Inflammatory macrophage (primary cell): ENCODE measurements at regions not wholly inside any gene's neighbourhood (a gene's known extent, or its start where the extent isn't known, plus 50 kb on each side); places are given as distances from the start of the nearest gene placed in this dataset.
A peak's percentile ranks its signal among the peaks of the same experiment; 100 is the strongest.

Experiments used
- DNase-seq, 2 donors: peaks; one replicate each; pipeline ENCODE4 v3.0.0-alpha.2; 2020 to 2022

DNA sequence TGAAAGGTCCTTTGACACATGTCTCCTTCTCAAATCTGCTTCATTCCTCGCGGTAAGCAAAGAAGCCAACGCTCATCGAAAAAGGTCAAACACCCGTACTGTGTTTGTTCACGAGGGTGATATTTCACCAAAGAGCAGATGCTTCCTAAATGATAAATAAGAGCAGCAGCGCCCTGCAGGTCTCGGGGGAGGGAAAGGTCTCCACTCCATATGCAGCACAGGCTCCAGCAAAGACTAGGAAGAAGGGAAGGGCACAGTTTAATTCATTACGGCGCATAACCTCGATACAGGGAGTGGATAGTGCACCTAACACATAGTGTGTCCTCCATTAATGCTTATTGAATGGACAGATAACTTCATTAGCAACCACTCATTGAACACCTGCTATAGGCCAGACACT lies 593.3 kb downstream of the CDK5RAP2 start:
- DNase-seq, result no peak

DNA sequence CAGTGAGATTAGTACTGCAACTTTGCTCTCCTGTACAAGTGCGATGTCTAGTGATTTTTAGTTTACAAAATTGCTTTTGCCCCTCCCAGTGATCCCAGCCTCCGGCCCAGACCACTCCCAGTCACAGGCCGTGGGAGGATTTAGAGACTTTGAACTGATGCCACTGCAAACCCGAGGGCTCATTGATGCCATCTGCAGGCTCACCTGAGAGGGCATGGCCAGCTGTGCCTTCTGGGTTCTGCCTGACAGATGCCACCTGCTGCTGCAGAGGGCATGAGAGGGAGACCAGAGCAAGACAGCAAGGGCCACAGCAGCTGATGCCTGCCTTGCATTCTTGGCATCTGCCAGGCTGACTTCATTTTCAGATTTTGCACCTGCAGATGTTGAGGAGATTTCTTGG lies 593.8 kb downstream of the CDK5RAP2 start:
- DNase-seq, result no peak

DNA sequence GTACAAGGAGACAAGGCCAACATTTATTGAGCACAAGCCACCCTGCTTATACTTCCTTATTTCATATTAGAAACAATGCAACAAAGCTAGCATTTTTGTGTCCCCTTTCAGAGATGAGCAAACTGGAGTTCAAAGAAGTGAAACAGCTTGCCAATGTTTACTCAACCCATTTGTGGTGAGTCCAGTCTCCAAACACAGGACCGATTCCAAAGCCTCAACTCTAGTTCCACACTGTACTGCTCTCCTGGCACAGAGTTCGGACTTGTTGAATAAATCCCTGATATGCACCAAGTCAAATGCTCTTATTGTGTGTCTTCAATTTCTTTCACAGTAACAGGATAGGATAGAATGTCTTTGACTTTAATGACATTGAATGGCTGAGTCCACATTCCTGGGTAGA lies 604.8 kb upstream of the BRINP1 start:
- DNase-seq, result no peak

DNA sequence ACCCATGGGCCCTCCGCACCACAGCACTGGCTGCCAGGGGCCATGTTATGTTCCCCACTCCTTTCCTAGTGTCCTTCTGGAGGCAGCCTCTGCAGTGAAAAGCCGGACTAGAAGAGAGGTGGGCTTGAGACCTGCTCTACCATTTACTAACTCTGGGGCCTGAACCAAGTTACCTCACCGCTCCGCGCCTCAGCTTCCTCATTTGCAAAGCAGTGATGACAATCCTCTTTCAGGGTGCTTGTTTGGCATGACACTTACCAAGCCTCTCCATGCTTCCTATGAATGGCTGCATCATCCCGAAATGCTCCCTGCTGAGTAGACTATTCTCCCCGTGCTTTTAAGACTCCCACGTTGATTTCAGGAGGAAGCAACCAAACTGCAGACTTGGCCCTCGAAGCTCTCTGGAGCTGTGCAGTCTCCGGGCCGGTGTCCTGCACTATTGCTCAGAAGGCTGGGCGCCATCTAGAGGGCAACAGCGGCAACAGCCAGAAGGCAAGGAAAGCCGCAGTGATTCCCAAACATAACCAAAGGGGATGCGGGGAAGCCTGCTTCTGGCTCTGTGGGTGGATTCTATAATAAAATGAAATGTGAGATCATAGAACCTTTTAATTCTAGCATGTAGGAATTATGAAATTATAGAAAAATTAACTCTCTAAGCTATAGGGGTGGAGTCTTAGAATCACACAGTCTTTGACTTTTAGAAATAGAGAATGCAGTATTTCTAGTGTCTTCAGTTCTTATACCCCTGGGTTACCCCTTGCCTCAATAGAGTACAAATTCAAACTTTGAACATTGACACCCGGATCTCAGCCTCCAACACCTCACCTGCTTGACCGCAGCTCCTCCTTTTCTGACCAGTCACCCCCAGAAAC lies 599.8 kb upstream of the BRINP1 start:
- peak; percentile 63 to 80 for DNase-seq

DNA sequence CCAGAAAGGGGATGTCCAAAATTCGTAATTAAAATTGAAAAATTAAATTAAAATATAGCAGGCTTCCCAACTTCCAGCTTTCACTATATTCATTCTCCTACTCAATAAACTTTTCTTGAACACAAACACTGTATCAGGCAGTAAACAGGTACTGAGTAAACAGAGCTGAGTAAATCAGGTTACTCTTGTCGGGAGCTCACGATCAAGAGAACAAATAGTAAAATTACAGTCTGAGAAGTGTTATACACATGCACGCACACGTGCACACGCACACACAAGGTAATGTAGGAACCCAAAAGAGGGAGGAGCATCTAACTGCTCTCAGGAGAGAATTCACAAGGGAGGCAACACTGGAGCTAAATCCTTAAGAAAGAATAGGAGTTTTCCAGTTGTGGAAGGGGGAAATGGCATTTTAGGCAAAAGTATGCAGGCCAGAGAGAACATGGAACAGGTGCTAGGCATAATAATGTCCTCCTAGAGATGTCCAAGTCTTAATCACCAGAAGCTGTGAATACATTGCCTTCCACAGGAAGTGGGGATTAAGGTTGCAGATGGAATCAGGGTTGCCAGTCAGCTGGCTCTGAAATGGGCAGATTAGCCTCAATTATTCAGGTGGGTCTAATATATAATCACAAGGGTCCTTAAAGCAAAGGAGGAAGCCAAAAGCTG lies 598.8 kb upstream of the BRINP1 start:
- no peak for DNase-seq

DNA sequence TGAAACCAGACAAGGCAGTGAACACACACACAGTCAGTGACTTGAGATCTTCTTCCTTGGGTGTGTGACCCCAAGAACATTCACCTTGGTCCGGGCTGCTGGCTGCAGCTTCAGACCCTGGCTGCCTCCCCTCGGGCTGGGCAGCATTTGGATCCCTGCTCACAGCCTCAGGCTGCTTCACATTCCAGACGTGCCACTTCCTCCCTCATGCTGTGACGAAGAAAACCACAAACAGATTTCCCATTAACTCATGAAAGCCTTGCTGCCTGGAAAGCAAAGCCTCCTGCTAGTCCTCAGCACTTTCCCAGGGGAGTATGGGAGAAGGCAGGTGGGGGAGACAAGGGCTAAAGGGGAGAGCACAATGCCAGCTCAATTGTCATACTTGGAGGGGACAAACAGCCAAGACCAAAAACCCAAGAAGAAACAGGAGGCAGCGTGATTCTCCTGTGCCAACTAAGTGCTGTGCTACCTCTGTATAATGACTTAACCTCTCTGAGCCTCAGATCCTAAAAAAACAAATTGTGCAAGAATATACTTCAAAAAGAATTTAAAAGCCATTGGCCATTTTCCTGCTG lies 594.6 kb upstream of the BRINP1 start:
- DNase-seq, result no peak

DNA sequence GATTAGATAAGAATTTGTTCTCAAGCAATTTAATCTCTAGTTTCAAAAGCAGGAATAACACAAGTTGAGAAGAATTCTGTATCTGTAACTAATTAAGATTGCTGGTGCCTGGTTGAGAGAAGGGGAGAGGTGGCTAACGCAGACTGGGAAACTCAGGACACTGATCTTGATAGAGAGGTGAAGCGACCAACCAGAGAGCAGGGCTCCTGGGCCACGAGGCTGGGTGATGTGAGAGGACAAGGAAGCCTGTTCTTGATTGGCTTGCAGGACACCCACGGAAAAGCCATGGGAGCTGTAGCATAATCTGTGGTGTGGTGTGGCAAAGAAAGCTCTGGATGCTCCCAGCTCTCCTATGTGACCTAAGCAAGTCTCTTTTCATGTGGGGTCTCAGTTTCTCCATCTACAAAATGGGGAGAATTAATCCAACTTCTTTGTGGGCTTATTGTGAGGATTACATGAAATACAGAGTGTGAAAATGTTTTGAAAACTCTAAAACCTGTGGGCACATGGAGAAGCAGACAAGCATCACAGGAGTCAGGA lies 594.1 kb upstream of the BRINP1 start:
- DNase-seq, result no peak

DNA sequence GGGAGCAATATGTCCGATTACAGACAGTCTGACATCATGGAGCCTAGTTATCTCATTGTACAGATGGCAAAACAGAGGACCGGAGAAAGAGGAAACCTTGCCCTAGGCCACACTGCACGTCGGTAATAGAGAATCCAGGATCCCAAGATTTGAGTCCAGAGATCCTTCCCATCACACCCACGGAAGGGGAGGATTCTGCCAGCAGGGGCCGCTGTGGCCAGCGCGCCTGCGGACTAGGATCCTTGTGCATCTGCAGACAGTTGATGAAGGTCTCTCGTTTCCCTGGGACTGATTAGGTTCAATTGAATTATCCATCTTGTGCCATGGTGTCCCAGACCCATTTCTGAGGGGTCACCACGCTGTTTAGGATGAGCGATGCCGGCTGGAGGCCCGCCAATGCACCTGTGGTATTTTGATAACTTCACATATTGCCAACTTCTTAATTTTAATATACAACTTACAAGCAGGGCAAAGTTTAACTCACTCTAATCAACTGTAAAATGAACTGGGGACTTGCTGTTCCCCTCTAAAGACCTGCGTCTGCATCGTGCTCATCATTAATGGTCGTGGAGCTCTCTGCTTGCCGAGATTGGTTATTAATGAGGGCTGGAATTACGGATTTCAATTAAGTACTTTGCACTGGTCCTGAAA lies 592.7 kb upstream of the BRINP1 start:
- peak; percentile 31 to 44 for DNase-seq

DNA sequence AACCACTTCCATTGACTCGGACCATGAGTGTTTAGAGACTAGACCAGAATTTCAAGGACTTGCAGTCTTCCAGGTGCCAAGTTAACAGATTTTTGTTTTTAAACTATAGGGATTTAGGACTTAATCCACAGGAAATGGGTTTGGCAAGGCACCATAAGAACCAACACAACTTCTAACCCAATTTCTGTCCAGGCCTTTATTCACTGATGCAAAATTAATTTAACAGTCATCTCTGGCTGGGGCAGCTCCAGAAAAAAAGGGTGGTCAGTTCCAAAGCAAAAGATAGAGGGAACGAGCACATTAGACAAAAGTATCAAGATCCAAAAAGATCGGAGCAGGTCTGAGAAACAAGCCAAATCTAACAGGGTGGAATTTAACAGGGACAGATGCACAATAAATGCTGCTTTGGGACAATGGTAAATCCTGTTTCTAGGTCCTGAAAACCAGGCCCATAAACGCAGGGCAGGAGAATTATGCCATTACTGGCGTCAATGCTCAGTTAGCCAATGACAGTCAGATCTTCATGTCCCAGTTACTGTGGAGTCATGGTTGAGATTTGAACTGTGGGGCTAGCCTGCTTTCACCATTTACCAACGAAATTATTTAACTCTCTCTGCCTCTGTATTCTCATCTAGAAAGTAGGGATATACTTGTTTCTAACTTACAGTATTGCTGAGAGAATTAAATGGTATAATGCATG lies 590.8 kb upstream of the BRINP1 start:
- DNase-seq, result no peak

DNA sequence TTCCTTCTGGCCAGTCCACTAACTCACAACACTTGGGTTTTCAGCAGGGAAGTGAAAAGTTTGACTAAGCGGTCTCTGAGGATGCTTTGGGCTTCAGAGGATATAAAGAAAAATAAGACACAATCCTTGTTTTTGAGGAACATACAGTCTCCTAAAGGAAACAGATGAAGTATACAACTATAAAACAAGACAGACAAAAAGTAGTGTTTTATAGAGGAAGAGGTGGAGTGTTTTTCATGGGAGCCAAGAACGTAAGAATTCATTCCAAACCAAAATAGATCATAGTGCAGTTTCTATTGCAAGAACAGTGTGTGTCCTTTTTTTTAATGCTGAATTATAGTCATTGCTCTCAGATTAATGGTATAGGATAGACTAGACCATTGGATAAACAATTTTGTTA lies 586.9 kb upstream of the BRINP1 start:
- no peak for DNase-seq

DNA sequence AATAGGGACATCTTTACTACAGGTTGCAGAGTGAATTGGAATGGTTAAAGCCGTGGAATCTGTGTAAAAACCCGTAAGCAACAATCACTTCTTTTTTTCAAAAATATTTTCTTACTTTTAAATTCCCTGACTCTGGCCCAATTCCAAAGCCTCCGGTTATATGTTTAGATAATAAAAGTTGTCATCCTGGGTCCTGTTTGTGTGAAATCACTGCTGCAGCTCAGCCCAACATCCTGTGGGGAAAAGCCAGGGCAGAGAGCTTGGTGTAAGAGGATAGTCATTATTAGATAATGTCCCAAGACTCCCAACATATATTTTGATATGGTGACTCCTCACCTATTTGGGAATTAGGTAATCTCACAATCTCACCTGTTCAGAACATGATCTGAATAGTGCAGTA lies 586.0 kb upstream of the BRINP1 start:
- no peak for DNase-seq

DNA sequence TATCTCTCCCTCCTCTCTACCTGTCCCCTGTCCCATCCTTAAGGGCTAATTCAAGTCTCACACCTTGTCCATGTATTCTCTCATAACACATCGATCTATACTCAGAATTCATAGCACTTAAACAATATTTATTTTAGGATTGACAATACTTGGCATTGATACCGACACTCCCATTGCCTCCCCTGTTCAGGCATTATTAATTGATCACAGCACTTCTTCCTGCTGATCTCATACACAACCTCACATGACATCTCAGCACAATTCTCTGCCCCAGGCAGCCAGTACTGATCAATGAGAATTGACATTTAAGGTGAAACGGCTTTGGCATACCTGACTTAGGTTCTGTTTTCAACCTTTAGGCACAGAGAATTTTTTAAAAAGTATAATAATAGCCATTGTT lies 582.4 kb upstream of the BRINP1 start:
- no peak for DNase-seq

DNA sequence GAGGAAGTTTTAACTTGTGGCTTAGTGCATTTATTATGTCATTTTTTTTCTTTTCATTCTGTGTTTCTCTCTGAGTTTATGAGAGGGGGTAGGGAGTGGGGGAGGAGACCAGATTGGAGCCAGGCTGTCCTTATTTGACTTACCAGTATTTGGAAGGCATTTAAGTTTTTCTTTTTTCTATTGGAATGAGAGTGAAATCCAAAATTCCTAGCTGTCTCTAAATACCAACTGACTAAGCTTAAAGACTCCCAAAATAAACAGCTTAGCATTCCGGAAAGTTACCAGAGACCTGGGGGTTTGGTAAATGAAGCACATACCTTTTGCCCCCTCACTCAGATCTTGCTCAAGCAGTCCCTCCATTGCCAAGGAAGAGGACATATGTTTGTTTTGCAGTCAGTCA lies 581.9 kb upstream of the BRINP1 start:
- no peak for DNase-seq

DNA sequence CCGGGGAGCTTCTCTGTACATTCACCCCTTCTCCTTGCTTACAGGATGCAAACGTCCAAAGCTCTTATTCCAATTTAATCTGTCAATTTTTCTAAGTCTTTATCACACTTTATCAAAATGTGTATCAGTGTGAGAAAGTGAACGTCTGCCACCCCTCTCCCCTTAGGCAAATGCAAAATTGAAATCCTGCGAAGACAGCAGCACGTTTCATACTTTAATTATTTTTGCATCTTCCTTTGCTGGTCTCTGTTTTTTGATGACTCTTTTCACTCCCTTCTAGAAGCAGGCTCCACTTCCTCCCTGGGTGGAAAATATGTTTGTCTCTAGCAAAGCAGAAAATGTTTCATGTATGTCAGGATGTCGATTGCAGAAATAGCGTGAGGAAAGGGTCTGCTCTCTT lies 576.5 kb upstream of the BRINP1 start:
- DNase-seq, result no peak

DNA sequence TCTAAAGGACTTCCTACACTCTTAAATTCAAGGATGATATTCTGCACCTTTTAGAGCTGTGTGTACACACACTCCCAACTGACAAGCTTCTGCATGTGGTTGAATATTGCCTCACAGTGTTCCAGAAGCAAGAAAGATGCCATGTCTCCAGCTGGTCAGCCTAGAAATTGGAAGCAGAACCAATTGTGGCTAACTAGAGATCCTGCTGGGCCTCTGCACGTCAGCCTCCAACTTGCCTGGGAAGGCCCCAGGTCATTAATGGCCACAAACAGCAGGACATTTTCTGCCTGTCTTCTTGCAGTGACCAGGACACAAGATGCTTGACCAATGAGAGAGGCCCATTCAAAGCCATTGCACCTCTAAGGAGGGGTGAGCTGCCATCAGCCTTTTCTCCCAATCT lies 571.9 kb upstream of the BRINP1 start:
- no peak for DNase-seq

DNA sequence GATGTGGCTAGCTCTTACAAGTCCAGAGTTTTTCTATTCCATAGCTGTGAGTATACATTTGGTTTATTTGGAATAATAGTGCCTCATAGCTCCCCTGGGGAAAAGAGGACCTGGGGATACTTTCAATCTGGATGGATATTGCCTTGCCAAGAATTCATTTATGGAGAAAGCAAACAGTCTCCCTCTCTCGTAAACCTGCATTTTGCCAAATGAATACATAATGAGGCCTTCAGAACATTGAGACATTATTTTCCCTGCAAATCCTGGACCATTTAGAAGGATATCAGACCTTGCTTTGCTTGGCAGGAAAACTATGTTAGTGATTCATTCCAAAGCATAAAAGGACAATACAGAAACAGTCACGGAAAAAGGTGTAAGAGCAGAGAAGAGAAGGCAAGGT lies 569.6 kb upstream of the BRINP1 start:
- DNase-seq, result no peak

DNA sequence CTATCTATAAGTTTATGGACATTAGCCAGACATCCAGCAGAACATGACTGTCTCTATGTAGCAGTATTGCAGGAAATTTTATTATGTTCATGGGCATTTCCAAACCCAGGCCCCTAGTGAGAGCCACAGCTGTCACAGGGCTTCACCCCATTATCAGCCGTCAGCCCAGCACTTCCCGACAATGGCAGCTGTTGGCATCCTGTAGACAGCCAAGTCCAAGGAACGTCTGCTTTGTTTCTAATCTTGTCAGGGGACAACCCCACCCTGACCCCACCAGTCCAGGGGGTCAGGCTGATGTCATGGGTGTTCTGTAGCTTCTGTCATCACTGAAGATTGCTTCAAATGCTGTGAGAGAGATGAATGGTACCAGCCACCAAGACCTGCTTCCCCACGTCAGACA lies 565.3 kb upstream of the BRINP1 start:
- no peak for DNase-seq

DNA sequence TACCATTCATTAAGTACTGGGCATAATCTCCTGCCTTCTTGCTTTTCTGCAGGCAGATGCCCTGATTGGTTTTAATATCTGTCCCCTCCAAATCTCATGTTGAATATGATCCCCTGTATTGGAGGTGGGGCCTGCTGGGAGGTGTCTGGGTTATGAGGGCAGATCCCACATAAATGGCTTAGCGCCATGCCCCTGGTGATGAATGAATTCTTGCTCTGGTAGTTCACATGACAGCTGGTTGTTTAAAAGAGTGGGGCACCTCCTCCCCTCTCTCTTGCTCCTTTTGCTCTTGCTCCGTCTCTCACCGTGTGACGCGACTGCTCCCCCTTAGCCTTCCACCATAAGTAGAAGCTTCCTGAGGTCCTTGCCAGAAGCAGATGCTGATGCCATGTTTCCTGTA lies 564.0 kb upstream of the BRINP1 start:
- no peak for DNase-seq

DNA sequence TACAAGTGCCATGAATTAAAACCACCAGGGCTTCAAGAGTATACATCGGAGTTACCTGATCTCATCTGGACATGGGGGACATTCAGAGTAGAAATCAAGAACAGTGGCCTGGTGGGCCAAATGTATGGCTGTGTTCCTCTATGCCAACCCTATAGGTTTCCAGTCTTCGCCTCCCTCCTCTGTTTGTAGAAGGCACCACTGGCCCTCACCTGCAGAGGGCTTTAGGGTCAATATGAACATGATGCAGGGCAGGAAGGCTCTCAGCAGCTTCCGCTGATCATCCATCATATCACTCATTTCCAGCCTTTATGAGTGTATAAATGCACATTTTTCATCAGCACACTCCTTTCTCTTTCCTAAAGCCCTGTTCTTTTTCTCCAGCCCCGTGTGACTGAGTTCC lies 555.5 kb upstream of the BRINP1 start:
- no peak for DNase-seq

DNA sequence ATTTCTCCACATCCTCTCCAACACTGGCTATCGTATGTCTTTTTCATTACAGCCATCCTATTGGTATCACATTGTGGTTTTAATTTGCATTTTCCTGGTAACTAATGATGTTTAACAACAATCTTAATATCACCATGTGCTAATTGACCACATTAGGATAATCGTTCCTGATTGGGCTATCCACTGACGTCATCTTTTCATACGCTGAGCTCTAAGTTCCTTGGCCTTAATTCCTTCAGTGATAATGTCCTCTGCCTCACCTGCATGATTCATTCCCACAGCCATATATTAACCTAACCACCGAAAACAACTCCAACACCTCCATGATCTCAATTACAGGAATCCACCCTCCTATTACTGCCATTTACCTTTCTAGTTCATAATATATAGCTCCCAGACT lies 547.9 kb upstream of the BRINP1 start:
- no peak for DNase-seq

DNA sequence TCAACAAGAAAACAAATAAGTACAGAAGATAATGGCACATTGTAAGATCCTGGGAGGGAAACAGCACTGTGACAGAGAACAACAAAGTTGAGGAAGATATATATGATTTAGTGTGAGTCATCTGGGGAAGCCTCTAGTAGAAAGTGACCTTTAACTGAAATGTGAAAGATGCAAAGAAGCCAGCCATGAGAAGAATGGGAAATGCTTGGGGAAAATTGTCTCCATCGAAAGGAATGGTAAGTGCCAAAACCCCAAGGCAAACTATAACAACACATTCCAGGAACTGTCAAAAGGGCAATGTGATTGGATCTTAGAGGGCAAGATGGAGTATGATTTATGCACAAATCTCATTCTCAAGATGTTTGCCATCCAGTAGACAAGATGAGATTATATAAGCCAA lies 537.8 kb upstream of the BRINP1 start:
- DNase-seq, result no peak

DNA sequence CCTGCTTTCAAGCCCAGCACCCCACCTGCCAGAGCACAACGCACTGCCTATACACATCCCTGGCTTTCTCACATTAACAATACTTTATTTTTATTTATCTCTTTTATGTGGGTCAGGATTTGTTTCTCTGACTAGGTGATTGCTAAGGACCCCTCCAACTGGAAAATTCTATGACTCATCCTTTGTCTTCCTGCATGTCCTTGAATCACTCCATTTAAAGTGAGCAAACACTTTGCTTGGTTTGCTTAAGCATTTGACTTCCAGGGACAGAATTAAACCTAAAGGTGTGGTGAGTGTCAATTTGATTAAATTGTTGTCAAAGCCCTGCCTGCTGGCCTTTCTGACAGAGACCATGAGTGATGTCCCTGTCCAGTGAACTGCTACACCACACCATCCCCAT lies 536.5 kb upstream of the BRINP1 start:
- DNase-seq, result no peak

DNA sequence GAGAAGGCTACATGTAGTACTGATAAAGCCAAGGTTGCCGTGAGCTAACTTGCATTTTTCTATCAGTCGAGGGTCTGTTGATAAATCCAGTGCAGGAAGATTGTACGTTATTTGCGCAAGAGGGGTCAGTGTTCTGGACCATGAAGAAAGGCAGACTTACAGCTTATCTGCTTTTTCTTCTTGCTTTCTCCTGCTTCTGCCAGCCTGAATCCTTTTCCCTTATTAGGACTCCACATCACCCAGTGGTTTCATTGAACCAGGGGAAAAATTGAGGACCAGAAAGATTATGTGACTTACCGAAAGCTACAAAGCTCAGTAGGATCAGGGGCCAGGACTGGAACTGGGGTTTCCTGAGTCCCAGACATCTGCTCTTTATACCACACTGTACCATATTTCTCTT lies 534.6 kb upstream of the BRINP1 start:
- DNase-seq, result no peak
